ENCODE measurements at regions not wholly inside any gene's neighbourhood (a gene's known extent, or its start where the extent isn't known, plus 50 kb on each side); places are given as distances from the start of the nearest gene placed in this dataset.

GRCh38 chr12:85632390-85632789 is 203.8 kb downstream of the RASSF9 start:
- H3K27me3 ChIP-seq, result no peaks in the 10 kb centered on the region
- no peaks in the 10 kb centered on the region for H3K36me3 ChIP-seq
- H3K27ac ChIP-seq (replicated peaks in 1 of 4), result no peak overlapping the region
- TF ChIP-seq CTCF (IDR thresholded peaks at IDR 0.05) (no peak), POLR2AphosphoS5 (IDR thresholded peaks at IDR 0.05) (no peak), POLR2A (IDR thresholded peaks at IDR 0.05; ENCODE audit: low read depth) (no peak), EP300 (IDR thresholded peaks at IDR 0.05) (no peak)
- intact Hi-C loops (cut with DNase I), result no loop called here
- H3K9me3 ChIP-seq, result no peaks in the 10 kb centered on the region
- no peak overlapping the region for H3K4me3 ChIP-seq
- 12% methylated on average over 2 of the region's 2 CpGs for WGBS
- H3K4me1 ChIP-seq, result no peaks in the 10 kb centered on the region
- no peak for DNase-seq (ENCODE audit: extremely low spot score)

- 84% methylated on average over 1 of the region's 1 CpG for WGBS
- Histone ChIP-seq H3K4me3 (no peak overlapping the region), H3K36me3 (no peaks in the 10 kb centered on the region), H3K4me1 (no peaks in the 10 kb centered on the region), H3K27me3 (no peaks in the 10 kb centered on the region), H3K27ac (replicated peaks in 1 of 4) (no peak overlapping the region), H3K9me3 (no peaks in the 10 kb centered on the region)
- no peak for DNase-seq (ENCODE audit: extremely low spot score)
- intact Hi-C loops (cut with DNase I), result no loop called here
- TF ChIP-seq POLR2A (IDR thresholded peaks at IDR 0.05; ENCODE audit: low read depth), result no peak
- TF ChIP-seq POLR2AphosphoS5 (IDR thresholded peaks at IDR 0.05), result no peak
- no peak for TF ChIP-seq EP300 (IDR thresholded peaks at IDR 0.05)
- TF ChIP-seq CTCF (IDR thresholded peaks at IDR 0.05), result no peak
Measured at GRCh38 chr12:85633491-85633890, 202.7 kb downstream of the RASSF9 start.

GRCh38 chr12:85639834-85640233 is 196.4 kb downstream of the RASSF9 start:
- Histone ChIP-seq H3K4me1 (no peaks in the 10 kb centered on the region), H3K27ac (replicated peaks in 1 of 4) (no peak overlapping the region), H3K4me3 (no peak overlapping the region), H3K9me3 (no peaks in the 10 kb centered on the region), H3K27me3 (no peaks in the 10 kb centered on the region), H3K36me3 (no peaks in the 10 kb centered on the region)
- 69% methylated on average over 2 of the region's 2 CpGs for WGBS
- DNase-seq (ENCODE audit: extremely low spot score), result no peak
- intact Hi-C loops (cut with DNase I), result no loop called here
- TF ChIP-seq POLR2A (IDR thresholded peaks at IDR 0.05; ENCODE audit: low read depth) (no peak), POLR2AphosphoS5 (IDR thresholded peaks at IDR 0.05) (no peak), CTCF (IDR thresholded peaks at IDR 0.05) (no peak), EP300 (IDR thresholded peaks at IDR 0.05) (no peak)

- 60% methylated on average over 2 of the region's 2 CpGs for WGBS
- intact Hi-C loops (cut with DNase I), result no loop called here
Measured at GRCh38 chr12:85641796-85642195, 194.4 kb downstream of the RASSF9 start.

More at GRCh38 chr12:85641796-85642195, 194.4 kb downstream of the RASSF9 start:
- Histone ChIP-seq H3K27ac (replicated peaks in 1 of 4) (no peak overlapping the region), H3K9me3 (no peaks in the 10 kb centered on the region), H3K36me3 (no peaks in the 10 kb centered on the region), H3K27me3 (no peaks in the 10 kb centered on the region), H3K4me3 (no peak overlapping the region), H3K4me1 (no peaks in the 10 kb centered on the region)
- no peak for DNase-seq (ENCODE audit: extremely low spot score)
- TF ChIP-seq CTCF (IDR thresholded peaks at IDR 0.05) (no peak), POLR2A (IDR thresholded peaks at IDR 0.05; ENCODE audit: low read depth) (no peak), EP300 (IDR thresholded peaks at IDR 0.05) (no peak), POLR2AphosphoS5 (IDR thresholded peaks at IDR 0.05) (no peak)

All from esophagus muscularis mucosa (tissue), 4 donors.